GM12872 (cell line): ENCODE measurements at regions not wholly inside any gene's neighbourhood (a gene's known extent, or its start where the extent isn't known, plus 50 kb on each side); places are given as distances from the start of the nearest gene placed in this dataset.

Source experiments
- CTCF ChIP-seq: IDR thresholded peaks from 3 replicates; pipeline ENCODE4 v1.5.1; 2011; ENCODE audit warnings: low read depth, mild to moderate bottlenecking, low read length, moderate library complexity; ENCODE audit not compliant: insufficient read depth

- TF ChIP-seq CTCF = no peak
These were observed 106.5 kb downstream of the KLF13 start for GRCh38 chr15:31433091-31433490.

GRCh38 chr15:31433574-31433973, 106.9 kb downstream of the KLF13 start:
- no peak for TF ChIP-seq CTCF

DNA sequence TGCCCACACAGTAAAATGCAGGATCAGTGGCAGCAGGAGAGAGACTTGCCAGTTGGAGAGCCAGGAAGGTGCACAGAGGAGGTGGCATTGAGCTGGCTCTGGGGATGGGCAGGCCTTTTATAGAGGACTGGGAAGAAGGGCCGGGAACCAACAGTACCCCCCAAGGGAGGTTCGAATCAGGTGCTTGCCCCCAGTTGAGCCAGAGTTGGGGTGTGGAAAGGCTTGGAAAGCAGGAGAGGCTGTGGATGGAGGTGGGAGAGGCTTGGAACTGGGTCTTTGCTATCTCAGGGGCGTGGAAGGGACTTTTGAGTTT, 107.6 kb downstream of the KLF13 start:
- TF ChIP-seq CTCF = no peak

DNA sequence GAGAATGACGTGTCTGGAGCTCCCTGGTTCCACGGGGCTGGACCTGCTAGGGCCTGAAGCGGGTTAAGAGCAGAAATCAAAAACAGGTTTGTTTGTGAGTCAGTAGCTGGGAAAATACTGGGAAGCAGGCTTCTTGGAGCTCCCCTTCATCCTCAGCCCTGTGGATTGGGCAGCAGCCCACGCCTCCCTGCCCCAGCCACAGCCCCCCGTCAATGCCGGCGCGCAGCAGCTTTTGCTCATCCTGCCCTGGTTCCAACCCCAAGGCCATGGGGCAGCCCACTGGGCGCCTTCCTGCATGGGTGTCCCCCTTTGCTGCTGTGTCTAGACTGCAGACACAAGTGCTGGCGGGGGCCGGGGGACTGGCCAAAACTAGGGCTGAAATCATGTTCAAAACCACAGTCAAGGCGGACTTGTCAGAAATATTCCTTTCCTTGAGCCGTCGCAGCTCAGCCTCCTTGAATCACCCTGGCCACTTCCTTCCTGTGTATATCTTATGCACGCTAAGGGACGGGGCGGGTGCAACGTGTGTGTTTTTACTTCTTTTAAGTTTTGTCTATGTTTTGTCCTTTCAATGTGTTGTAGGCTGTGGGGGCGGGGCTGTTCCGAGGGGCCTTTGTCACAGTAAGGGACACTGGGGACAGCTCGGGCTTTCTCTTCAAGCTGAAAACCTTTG, 108.1 kb downstream of the KLF13 start:
- no peak for TF ChIP-seq CTCF

GRCh38 chr15:31435261-31435911, 108.8 kb downstream of the KLF13 start:
- peak; percentile 87 for TF ChIP-seq CTCF

GRCh38 chr15:31435912-31436628, 109.4 kb downstream of the KLF13 start:
- TF ChIP-seq CTCF = no peak

GRCh38 chr15:31437686-31438085, 111.1 kb downstream of the KLF13 start:
- TF ChIP-seq CTCF = no peak
